ENCODE measurements at regions not wholly inside any gene's neighbourhood (a gene's known extent, or its start where the extent isn't known, plus 50 kb on each side); places are given as distances from the start of the nearest gene placed in this dataset.

- Histone ChIP-seq H3K27me3 (replicated peaks) (no peaks in the 10 kb centered on the region), H3K36me3 (replicated peaks) (no peaks in the 10 kb centered on the region), H3K4me3 (ENCODE audit: low read depth, low read length) (no peak overlapping the region), H3K27ac (no peak overlapping the region)
- no peak for DNase-seq
- no peak for TF ChIP-seq CTCF (IDR thresholded peaks at IDR 0.05; ENCODE audit: low read depth, low read length, missing control alignments)
- in situ Hi-C loops (cut with HindIII; ENCODE audit: low pct_ligation_motif_present, low sequenced_read_pairs), result no loop called here
Observed at GRCh38 chr10:85060944-85061343, 732.6 kb downstream of the CCSER2 start.

DNA sequence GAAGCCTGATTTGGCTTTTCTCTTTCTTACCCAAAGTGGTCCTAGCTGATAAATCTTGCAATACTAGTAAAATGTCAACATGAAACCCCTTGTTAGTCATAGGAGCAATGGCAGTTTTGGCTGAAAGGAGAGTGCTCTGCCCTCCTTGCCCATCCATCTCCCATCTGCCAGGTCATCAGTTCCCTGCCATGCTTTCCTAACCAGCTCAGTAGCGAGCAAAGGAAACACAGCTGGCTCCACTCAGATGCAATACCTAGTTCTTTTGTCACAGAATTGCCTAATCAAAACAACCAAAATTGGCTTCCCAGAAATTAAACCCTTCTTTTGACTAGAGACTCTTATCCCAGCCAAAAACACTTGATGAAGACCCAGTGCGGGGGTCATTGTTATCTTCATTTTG is 733.0 kb downstream of the CCSER2 start:
- in situ Hi-C loops (cut with HindIII; ENCODE audit: low pct_ligation_motif_present, low sequenced_read_pairs), result no loop called here
- DNase-seq, result no peak
- Histone ChIP-seq H3K27me3 (replicated peaks) (no peaks in the 10 kb centered on the region), H3K36me3 (replicated peaks) (no peaks in the 10 kb centered on the region), H3K27ac (no peak overlapping the region), H3K4me3 (ENCODE audit: low read depth, low read length) (no peak overlapping the region)
- no peak for TF ChIP-seq CTCF (IDR thresholded peaks at IDR 0.05; ENCODE audit: low read depth, low read length, missing control alignments)

GRCh38 chr10:85067955-85068354 is 739.6 kb downstream of the CCSER2 start:
- Histone ChIP-seq H3K36me3 (replicated peaks) (no peaks in the 10 kb centered on the region), H3K27ac (no peak overlapping the region), H3K4me3 (ENCODE audit: low read depth, low read length) (no peak overlapping the region), H3K27me3 (replicated peaks) (no peaks in the 10 kb centered on the region)
- no peak for TF ChIP-seq CTCF (IDR thresholded peaks at IDR 0.05; ENCODE audit: low read depth, low read length, missing control alignments)
- no peak for DNase-seq
- in situ Hi-C loops (cut with HindIII; ENCODE audit: low pct_ligation_motif_present, low sequenced_read_pairs), result no loop called here

- H3K27me3 ChIP-seq (replicated peaks), result no peaks in the 10 kb centered on the region
- in situ Hi-C loops (cut with HindIII; ENCODE audit: low pct_ligation_motif_present, low sequenced_read_pairs), result no loop called here
- TF ChIP-seq CTCF (IDR thresholded peaks at IDR 0.05; ENCODE audit: low read depth, low read length, missing control alignments), result no peak
- no peak for DNase-seq
- H3K4me3 ChIP-seq (ENCODE audit: low read depth, low read length), result no peak overlapping the region
- H3K36me3 ChIP-seq (replicated peaks), result no peaks in the 10 kb centered on the region
- H3K27ac ChIP-seq, result no peak overlapping the region
Observed at GRCh38 chr10:85080934-85081333, 752.5 kb downstream of the CCSER2 start.

DNA sequence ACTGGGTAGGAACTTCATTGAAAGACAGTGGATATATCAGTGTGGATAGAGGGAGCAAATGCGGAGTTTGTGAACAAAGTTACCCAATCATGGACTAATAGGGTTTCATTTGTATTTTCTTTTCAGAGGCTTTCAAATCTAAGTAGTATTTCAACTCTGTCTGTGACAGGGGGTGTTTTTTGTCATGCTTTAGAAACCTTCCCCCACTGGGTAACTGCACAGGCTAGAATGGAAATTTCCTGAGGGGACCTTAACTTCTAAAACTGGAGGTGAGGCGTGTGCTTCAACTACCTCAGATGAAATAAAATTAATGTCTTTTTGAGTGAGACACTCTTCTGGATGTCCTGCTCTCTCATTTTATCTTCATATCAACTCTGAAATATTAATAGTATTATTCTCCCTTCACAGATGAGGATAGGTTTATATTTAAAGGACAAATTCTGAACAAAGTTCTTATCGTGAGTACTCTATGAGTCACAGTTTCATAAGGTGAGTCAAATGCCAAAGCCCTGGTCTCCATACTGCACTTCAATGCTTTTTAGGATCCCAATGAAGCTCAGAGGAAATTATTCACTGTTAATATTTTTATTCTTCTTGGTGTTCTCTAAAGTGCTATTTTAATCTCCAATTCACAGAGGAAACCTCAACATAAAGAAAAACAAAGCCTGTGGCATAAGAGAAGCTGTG is 770.6 kb downstream of the CCSER2 start:
- in situ Hi-C loops (cut with HindIII; ENCODE audit: low pct_ligation_motif_present, low sequenced_read_pairs), result no loop called here
- no peaks in the 10 kb centered on the region for H3K27me3 ChIP-seq (replicated peaks)
- no peak overlapping the region for H3K27ac ChIP-seq
- no peaks in the 10 kb centered on the region for H3K36me3 ChIP-seq (replicated peaks)
- no peak for TF ChIP-seq CTCF (IDR thresholded peaks at IDR 0.05; ENCODE audit: low read depth, low read length, missing control alignments)
- no peak overlapping the region for H3K4me3 ChIP-seq (ENCODE audit: low read depth, low read length)
- DNase-seq, result no peak

- no peaks in the 10 kb centered on the region for H3K27me3 ChIP-seq (replicated peaks)
- no peak overlapping the region for H3K4me3 ChIP-seq (ENCODE audit: low read depth, low read length)
- no peak for TF ChIP-seq CTCF (IDR thresholded peaks at IDR 0.05; ENCODE audit: low read depth, low read length, missing control alignments)
- no peaks in the 10 kb centered on the region for H3K36me3 ChIP-seq (replicated peaks)
- in situ Hi-C loops (cut with HindIII; ENCODE audit: low pct_ligation_motif_present, low sequenced_read_pairs), result no loop called here
- no peak overlapping the region for H3K27ac ChIP-seq
- peak; percentile 35 for DNase-seq
Observed at GRCh38 chr10:85100495-85100894, 772.1 kb downstream of the CCSER2 start.
